Astrocyte of the spinal cord (primary cell): ENCODE measurements at regions not wholly inside any gene's neighbourhood (a gene's known extent, or its start where the extent isn't known, plus 50 kb on each side); places are given as distances from the start of the nearest gene placed in this dataset.

Source experiments
- DNase-seq: peaks from one replicate; pipeline ENCODE4 v3.0.0; 2011; ENCODE audit warnings: low read depth, low spot score
- H3K4me3 ChIP-seq: 2 replicates; pipeline ENCODE4 v1.5.1; 2011; ENCODE audit warnings: low read depth, mild to moderate bottlenecking, low read length, moderate library complexity
- in situ Hi-C: cut with HindIII; loops from 2 replicates; pipeline ENCODE4 v1.10.0; 2017; ENCODE audit warnings: low sequenced_read_pairs
- TF ChIP-seq, protein P1 (sequence below): IDR thresholded peaks from 2 replicates; pipeline ENCODE4 v1.5.1; 2012; ENCODE audit warnings: low read depth, mild to moderate bottlenecking, low read length, inconsistent platforms

DNA sequence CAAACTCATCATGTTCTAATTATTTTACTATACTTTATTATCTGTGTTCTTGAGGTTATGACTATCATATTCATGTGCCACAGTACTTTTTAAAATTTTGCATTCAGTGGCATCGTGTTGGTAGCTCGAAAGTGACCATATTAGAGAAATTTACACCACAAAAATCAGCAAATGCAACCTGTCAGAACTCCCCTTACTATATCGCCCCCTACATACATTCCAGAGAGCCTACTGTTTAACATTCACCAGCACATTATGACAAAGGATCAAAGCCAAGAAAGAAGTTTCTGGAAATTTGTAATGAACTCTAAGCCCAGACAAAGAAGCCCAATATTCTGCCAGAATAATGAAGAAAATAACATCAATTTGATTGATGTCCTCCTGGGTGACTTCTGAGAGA lies 909.3 kb downstream of the LTN1 start:
- in situ Hi-C loops = no loop called here
- DNase-seq = no peak
- no peak overlapping the region for H3K4me3 ChIP-seq
- TF ChIP-seq, protein P1, sequence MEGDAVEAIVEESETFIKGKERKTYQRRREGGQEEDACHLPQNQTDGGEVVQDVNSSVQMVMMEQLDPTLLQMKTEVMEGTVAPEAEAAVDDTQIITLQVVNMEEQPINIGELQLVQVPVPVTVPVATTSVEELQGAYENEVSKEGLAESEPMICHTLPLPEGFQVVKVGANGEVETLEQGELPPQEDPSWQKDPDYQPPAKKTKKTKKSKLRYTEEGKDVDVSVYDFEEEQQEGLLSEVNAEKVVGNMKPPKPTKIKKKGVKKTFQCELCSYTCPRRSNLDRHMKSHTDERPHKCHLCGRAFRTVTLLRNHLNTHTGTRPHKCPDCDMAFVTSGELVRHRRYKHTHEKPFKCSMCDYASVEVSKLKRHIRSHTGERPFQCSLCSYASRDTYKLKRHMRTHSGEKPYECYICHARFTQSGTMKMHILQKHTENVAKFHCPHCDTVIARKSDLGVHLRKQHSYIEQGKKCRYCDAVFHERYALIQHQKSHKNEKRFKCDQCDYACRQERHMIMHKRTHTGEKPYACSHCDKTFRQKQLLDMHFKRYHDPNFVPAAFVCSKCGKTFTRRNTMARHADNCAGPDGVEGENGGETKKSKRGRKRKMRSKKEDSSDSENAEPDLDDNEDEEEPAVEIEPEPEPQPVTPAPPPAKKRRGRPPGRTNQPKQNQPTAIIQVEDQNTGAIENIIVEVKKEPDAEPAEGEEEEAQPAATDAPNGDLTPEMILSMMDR = no peak

DNA sequence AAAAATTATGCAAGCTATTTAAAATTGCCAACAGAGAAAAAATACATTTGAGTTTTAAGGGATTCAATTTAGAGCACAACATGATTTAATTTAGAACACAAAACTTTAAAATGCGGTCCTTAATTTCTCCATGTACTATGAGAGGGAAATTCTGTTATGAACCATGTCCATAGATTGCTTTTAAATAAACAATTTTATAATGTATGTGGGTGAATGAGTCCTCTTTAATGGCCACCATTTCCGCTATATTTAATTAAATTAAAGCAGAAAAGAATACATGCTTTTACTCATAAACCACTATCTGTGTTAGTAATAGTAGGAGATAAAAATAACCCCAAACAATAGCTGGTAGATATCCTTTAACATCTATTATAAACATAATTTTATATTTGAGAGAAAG lies 914.6 kb downstream of the LTN1 start:
- TF ChIP-seq, protein P1 = no peak

DNA sequence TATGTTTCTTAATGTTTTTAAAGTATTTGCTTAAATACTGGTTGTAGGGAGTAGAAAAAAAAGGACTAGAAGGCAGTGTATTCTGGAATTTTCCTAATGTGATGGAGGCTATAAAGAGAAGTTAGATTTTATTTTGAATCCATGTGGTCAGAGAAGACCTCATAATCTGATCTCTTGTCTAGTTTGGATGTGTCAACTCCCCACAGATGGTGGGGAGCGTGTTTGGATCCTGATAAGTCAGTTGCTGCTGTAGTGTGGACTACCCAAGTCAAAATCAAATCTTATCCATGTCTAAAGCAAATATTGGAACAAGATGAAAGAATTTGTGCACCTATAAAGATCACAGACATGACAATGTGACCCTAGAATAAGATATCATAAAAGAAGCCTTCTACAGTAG lies 918.0 kb downstream of the LTN1 start:
- TF ChIP-seq, protein P1 = no peak
- in situ Hi-C loops = no loop called here
- no peak overlapping the region for H3K4me3 ChIP-seq
- DNase-seq = no peak

More for the DNA sequence above, 914.6 kb downstream of the LTN1 start:
- DNase-seq = no peak
- in situ Hi-C loops = no loop called here
- no peak overlapping the region for H3K4me3 ChIP-seq

DNA sequence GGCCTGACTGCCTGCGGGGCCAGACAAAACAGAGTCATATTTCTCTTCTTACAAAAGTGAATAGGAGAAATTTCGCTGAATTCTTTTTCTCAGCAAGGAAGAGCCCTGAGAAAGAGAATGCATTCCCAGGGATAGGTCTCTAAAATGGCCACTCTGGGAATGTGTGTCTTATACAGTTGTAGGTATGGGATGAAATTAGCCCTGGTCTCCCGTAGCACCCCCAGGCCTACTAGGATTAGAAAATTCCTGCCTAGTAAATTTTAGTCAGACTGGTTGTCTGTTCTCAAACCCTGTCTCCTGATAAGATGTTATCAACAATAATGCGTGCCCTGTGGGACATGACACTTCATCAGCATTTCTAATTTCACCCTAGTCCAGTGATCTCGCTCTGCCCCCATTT lies 920.1 kb downstream of the LTN1 start:
- no peak overlapping the region for H3K4me3 ChIP-seq
- in situ Hi-C loops = no loop called here
- TF ChIP-seq, protein P1 = no peak
- DNase-seq = no peak

DNA sequence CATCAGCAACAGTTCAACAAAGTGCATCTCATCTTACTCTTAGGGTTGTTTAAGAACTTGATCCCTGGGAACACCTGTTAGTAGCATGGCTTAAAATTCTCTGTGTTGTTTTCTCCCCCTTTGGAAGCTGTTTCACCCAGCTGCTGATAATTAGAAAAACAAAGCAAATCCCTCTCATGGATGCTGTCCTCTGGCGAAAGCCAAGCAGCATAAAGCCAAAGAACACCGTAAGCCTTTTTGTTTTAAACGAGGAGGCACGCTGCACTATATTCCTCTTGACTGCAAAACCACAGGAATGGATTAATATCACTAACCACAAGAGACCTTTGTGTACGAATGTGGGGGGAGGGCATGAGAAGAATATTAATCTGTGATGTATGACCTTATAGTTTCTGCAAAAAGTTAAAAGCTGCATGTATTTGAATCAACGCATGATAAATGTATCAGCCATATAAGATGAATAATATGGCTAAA lies 923.2 kb downstream of the LTN1 start:
- peak; percentile 56 for DNase-seq
- in situ Hi-C loops = no loop called here
- no peak overlapping the region for H3K4me3 ChIP-seq
- TF ChIP-seq, protein P1 = no peak

DNA sequence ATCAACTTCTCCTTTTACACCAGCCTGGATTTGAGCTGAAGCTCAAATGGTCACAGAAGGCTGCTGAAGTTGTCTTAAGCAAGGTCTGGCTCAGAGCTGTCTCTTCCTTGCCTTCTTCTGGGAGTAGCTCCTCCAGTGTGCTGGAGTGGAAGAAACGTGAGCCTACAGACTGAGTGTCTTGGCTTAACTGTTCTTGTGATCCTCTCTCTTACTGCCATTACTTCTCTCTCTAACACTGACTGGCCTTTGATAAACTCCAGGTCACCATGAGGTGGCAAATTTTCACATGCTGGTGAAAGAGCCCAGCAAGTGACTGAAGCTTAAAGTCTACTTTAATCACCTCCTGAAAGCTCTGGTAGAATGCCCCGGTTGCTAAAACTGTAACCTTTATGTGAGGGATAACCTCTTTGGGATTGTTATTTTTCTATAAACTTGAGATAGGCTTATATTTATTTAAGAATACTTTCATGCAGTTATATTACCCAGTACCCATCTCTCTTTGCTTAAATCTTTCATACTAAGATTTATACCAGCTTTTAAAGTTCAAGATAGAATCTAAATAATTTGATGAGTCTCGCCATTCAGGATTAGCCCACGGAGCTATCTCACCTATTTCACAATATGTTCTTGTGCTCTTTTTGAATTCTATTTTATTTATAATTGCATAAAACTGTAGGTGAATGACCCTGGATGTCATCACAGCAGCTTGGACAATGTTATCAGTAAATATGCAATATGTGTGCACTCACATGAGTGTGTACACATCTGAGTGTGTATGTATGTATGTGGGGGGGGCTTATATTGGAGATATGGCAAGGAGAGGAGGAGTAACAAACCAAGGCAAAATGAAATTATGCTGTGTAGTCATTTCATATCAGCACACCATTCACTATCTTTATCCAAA lies 924.0 kb downstream of the LTN1 start:
- no peak overlapping the region for H3K4me3 ChIP-seq
- no peak for DNase-seq
- TF ChIP-seq, protein P1 = no peak
- in situ Hi-C loops = no loop called here
